ENCODE measurements at regions not wholly inside any gene's neighbourhood (a gene's known extent, or its start where the extent isn't known, plus 50 kb on each side); places are given as distances from the start of the nearest gene placed in this dataset.

- TF ChIP-seq CTCF (IDR thresholded peaks at IDR 0.05; ENCODE audit: poor library complexity) (no peak), EZH2 (IDR thresholded peaks at IDR 0.05; ENCODE audit: borderline replicate concordance) (no peak), EZH2phosphoT487 (IDR thresholded peaks at IDR 0.05; ENCODE audit: low read depth, severe bottlenecking, unreplicated experiment) (peak; percentile 50)
Measured at GRCh38 chr16:86881861-86882273, 303.5 kb downstream of the FOXL1 start.

Measured in hepatocyte (in vitro differentiated cells).